GM12878 (cell line): ENCODE measurements at regions not wholly inside any gene's neighbourhood (a gene's known extent, or its start where the extent isn't known, plus 50 kb on each side); places are given as distances from the start of the nearest gene placed in this dataset.

Experiments used
- ATAC-seq: fragments of 200-7000 bp; cut with Tn5 transposase; 3 replicates; pipeline ENCODE4 v1.9.1; 2020; ENCODE audit warnings: mild to moderate bottlenecking, moderate library complexity
- BruUV-seq: library from RNA; stranded (reverse); fragments of 400-500 nt; replicated peaks from 2 replicates; lab custom pipeline; 2021; lab: Mats Ljungman, UMichigan
- CTCF ChIA-PET: fragments of 300-600 bp; sonication (Branson Sonifier 250); formaldehyde crosslinking; extraction: SDS; loops from one replicate; lab custom pipeline; 2021; ENCODE audit warnings: inconsistent platforms; lab: Yijun Ruan, JAX
- POLR2A ChIA-PET: fragments of 350-600 bp; formaldehyde crosslinking; extraction: SDS; loops from one replicate; lab custom pipeline; 2021; ENCODE audit warnings: inconsistent platforms; lab: Charles Lee
- RAD21 ChIA-PET: fragments of 300-600 bp; sonication (Branson Sonifier 250); formaldehyde crosslinking; loops from one replicate; lab custom pipeline; 2023; ENCODE audit warnings: antibody characterized with exemption; ENCODE audit not compliant: unreplicated experiment; lab: Charles Lee
- SMC1A ChIA-PET: fragments of 300-600 bp; sonication (Branson Sonifier 250); formaldehyde crosslinking; loops from one replicate; lab custom pipeline; 2023; ENCODE audit not compliant: unreplicated experiment, uncharacterized antibody; lab: Charles Lee
- DNase-seq: peaks from one replicate; pipeline ENCODE4 v3.0.0-alpha.2; 2011; ENCODE audit warnings: low read depth, low spot score
- FAIRE-seq: peaks from 3 replicates; lab custom pipeline; 2011; peaks lifted over from hg19 to GRCh38; lab: Jason Lieb, UNC
- H2AFZ ChIP-seq: 2 replicates; pipeline ENCODE4 v1.6.0; 2011; ENCODE audit warnings: low read depth, low read length, control low read depth; ENCODE audit not compliant: control insufficient read depth
- H3K27ac ChIP-seq: 2 replicates; pipeline ENCODE4 v1.5.1; 2011; ENCODE audit warnings: control low read depth; ENCODE audit not compliant: control insufficient read depth, insufficient read depth
- H3K27me3 ChIP-seq, 2 experiments: replicated peaks in 1 of 2; 2 replicates each; pipeline versions ENCODE4 v1.6.0 to v1.6.1; 2011; ENCODE audit warnings: low read length in 1 of 2; ENCODE audit not compliant: control insufficient read depth in 2 of 2, insufficient read depth in 2 of 2
- H3K36me3 ChIP-seq, 2 experiments: 2 replicates each; pipeline ENCODE4 v1.5.1; 2011; ENCODE audit warnings: low read length in 1 of 2; ENCODE audit not compliant: control insufficient read depth in 2 of 2, insufficient read depth in 2 of 2
- H3K4me1 ChIP-seq: 2 replicates; pipeline ENCODE4 v1.6.1; 2011; ENCODE audit warnings: mild to moderate bottlenecking, low read length, moderate library complexity, mixed read lengths; ENCODE audit not compliant: control insufficient read depth, insufficient read depth
- H3K4me2 ChIP-seq: 2 replicates; pipeline ENCODE4 v1.6.0; 2011; ENCODE audit warnings: control low read depth; ENCODE audit not compliant: control insufficient read depth, insufficient read depth
- H3K4me3 ChIP-seq: fragments of 200-600 bp; sonication (generic); 2 replicates; pipeline ENCODE4 v1.5.1; 2016
- H3K79me2 ChIP-seq: 2 replicates; pipeline ENCODE4 v1.6.0; 2011; ENCODE audit warnings: low read length; ENCODE audit not compliant: control insufficient read depth, insufficient read depth
- H3K9ac ChIP-seq: 2 replicates; pipeline ENCODE4 v1.8.0; 2011; ENCODE audit warnings: low read length, control low read depth, mixed read lengths; ENCODE audit not compliant: control insufficient read depth, insufficient read depth
- H3K9me3 ChIP-seq: replicated peaks from 3 replicates; pipeline ENCODE4 v1.5.1; 2011; ENCODE audit warnings: mild to moderate bottlenecking, low read length; ENCODE audit not compliant: control insufficient read depth, insufficient read depth
- H4K20me1 ChIP-seq: 2 replicates; pipeline ENCODE4 v1.6.0; 2011; ENCODE audit not compliant: control insufficient read depth, insufficient read depth
- ASH2L ChIP-seq: fragments of 300-600, 200-600 bp; sonication (generic); IDR thresholded peaks from 2 replicates; pipeline ENCODE4 v1.6.1; 2017; ENCODE audit warnings: low read depth, mild to moderate bottlenecking, borderline replicate concordance
- BHLHE40 ChIP-seq, 2 experiments: fragments of 450-650 bp in 1 of 2; IDR thresholded peaks; 2 replicates each; pipeline ENCODE4 v1.6.1; 2011 to 2017; ENCODE audit warnings: low read depth in 2 of 2, borderline replicate concordance in 1 of 2, improper control_type of control experiment in 1 of 2, low read length in 1 of 2, mild to moderate bottlenecking in 1 of 2
- HCFC1 ChIP-seq: fragments of 150-350 bp; IDR thresholded peaks from 2 replicates; pipeline ENCODE4 v1.6.1; 2014; ENCODE audit warnings: low read length
- JUNB ChIP-seq: IDR thresholded peaks from 2 replicates; pipeline ENCODE4 v1.6.1; 2016; ENCODE audit warnings: antibody characterized with exemption, mild to moderate bottlenecking
- RBBP5 ChIP-seq: fragments of 200-600 bp; sonication (generic); conservative IDR thresholded peaks from 2 replicates; pipeline ENCODE4 v1.6.1; 2016
- SPI1 ChIP-seq: IDR thresholded peaks from 2 replicates; pipeline ENCODE4 v1.6.1; 2011; ENCODE audit warnings: low read depth, mild to moderate bottlenecking, low read length, moderate library complexity, borderline replicate concordance; ENCODE audit not compliant: insufficient read depth
- WGBS: methylation state at CpG from one replicate; pipeline ENCODE4 v1.1.6; 2016; ENCODE audit warnings: low lambda C conversion rate; ENCODE audit not compliant: insufficient replicate concordance, insufficient coverage; ENCODE audit errors: missing lambda C conversion rate; 5-methylcytosine and 5-hydroxymethylcytosine counted together
- in situ Hi-C: fragments of 300-500 bp; cut with MboI; formaldehyde crosslinking; loops from 9 replicates; pipeline ENCODE4 v1.14.3; 2018; ENCODE audit warnings: mixed read lengths
- intact Hi-C: fragments of 100-400 bp; cut with micrococcal nuclease; formaldehyde crosslinking; loops from one replicate; pipeline ENCODE4 v1.14.2; 2022; ENCODE audit not compliant: unreplicated experiment
- TF ChIP-seq, protein P1 (sequence below): fragments of 450-650 bp; IDR thresholded peaks from 2 replicates; pipeline ENCODE4 v1.6.1; 2014; ENCODE audit warnings: mild to moderate bottlenecking
- TF ChIP-seq, protein P2 (sequence below): fragments of 450-650 bp; IDR thresholded peaks from 2 replicates; pipeline ENCODE4 v1.6.1; 2017; ENCODE audit warnings: mild to moderate bottlenecking, moderate library complexity
- TF ChIP-seq, protein P3 (sequence below): IDR thresholded peaks from 2 replicates; pipeline ENCODE4 v1.6.1; 2011; ENCODE audit warnings: mild to moderate bottlenecking, low read depth, low read length, moderate library complexity; ENCODE audit not compliant: insufficient replicate concordance
- TF ChIP-seq, protein P4 (sequence below): fragments of 450-650 bp; IDR thresholded peaks from 2 replicates; pipeline ENCODE4 v1.6.1; 2018; ENCODE audit warnings: borderline replicate concordance, mild to moderate bottlenecking; ENCODE audit not compliant: partially characterized antibody

DNA sequence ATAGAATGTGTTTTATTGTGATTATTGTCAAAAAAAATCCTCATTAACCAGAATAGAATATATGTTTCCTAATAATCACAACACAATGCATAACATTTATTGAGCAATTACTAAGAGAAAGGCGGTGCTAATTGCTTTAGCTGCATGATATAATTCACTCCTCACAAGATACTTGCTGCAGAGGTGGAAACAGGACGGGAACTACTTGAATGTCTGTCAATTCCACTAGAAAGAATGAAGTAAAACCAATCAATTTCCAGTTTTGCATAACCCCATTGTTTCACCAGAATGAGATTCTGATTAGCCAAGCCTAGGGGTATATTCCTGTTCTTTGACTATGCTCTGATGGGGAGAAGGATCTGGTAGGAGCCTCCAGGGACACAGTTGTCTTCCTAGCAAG, 239.1 kb upstream of the NRP1 start (continued):
- TF ChIP-seq BHLHE40 (IDR thresholded peaks at IDR 0.05; ENCODE audit: borderline replicate concordance in 1 of 2, low read depth in 2 of 2, low read length in 1 of 2) (no peak), HCFC1 (no peak), SPI1 (no peak)
- TF ChIP-seq, protein P1, sequence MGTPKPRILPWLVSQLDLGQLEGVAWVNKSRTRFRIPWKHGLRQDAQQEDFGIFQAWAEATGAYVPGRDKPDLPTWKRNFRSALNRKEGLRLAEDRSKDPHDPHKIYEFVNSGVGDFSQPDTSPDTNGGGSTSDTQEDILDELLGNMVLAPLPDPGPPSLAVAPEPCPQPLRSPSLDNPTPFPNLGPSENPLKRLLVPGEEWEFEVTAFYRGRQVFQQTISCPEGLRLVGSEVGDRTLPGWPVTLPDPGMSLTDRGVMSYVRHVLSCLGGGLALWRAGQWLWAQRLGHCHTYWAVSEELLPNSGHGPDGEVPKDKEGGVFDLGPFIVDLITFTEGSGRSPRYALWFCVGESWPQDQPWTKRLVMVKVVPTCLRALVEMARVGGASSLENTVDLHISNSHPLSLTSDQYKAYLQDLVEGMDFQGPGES: no peak

DNA sequence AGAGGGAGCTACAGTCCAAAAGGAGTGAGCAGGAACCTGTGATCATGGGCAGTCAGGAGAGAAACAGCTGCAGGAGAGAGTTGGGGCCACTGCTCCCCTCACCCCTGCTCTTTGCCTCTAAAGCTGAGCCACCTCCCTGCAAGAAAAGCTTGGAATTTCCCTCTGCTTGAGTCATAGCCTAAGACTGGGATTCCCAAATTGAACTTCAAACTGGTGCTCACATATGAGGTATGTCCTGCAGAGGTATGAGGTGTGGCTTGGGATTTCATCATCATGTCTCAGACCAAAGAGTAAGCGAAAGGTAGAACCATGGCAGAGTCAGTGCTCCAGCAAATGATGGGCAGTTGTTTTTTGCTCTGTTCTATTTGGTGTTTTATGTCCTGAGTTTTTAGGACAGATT, 237.1 kb upstream of the NRP1 start:
- H3K9me3 ChIP-seq: no peaks in the 10 kb centered on the region
- no peak overlapping the region for H3K27ac ChIP-seq
- no peak overlapping the region for H3K4me2 ChIP-seq
- in situ Hi-C loops: no loop called here
- ChIA-PET CTCF (interaction anchor here (1.2 kb wide), 1 partner anchor 13 kb away, joined by 3 read pairs; no protein-coding TSS in a partner anchor), SMC1A (interaction anchor here (1.5 kb wide), 1 partner anchor 75 kb away, joined by 3 read pairs; no protein-coding TSS in a partner anchor), RAD21 (interaction anchor here (1.2 kb wide), 1 partner anchor 13 kb away, joined by 3 read pairs; no protein-coding TSS in a partner anchor), POLR2A (interaction anchor here (0.6 kb wide), 1 partner anchor 45 kb away, joined by 5 read pairs; no protein-coding TSS in a partner anchor)
- FAIRE-seq (no peak), ATAC-seq (no peak), DNase-seq (no peak)
- no peaks in the 10 kb centered on the region for H3K79me2 ChIP-seq
- no peaks in the 10 kb centered on the region for H3K36me3 ChIP-seq
- TF ChIP-seq, protein P2, sequence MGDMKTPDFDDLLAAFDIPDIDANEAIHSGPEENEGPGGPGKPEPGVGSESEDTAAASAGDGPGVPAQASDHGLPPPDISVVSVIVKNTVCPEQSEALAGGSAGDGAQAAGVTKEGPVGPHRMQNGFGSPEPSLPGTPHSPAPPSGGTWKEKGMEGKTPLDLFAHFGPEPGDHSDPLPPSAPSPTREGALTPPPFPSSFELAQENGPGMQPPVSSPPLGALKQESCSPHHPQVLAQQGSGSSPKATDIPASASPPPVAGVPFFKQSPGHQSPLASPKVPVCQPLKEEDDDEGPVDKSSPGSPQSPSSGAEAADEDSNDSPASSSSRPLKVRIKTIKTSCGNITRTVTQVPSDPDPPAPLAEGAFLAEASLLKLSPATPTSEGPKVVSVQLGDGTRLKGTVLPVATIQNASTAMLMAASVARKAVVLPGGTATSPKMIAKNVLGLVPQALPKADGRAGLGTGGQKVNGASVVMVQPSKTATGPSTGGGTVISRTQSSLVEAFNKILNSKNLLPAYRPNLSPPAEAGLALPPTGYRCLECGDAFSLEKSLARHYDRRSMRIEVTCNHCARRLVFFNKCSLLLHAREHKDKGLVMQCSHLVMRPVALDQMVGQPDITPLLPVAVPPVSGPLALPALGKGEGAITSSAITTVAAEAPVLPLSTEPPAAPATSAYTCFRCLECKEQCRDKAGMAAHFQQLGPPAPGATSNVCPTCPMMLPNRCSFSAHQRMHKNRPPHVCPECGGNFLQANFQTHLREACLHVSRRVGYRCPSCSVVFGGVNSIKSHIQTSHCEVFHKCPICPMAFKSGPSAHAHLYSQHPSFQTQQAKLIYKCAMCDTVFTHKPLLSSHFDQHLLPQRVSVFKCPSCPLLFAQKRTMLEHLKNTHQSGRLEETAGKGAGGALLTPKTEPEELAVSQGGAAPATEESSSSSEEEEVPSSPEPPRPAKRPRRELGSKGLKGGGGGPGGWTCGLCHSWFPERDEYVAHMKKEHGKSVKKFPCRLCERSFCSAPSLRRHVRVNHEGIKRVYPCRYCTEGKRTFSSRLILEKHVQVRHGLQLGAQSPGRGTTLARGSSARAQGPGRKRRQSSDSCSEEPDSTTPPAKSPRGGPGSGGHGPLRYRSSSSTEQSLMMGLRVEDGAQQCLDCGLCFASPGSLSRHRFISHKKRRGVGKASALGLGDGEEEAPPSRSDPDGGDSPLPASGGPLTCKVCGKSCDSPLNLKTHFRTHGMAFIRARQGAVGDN: no peak
- TF ChIP-seq, protein P3, sequence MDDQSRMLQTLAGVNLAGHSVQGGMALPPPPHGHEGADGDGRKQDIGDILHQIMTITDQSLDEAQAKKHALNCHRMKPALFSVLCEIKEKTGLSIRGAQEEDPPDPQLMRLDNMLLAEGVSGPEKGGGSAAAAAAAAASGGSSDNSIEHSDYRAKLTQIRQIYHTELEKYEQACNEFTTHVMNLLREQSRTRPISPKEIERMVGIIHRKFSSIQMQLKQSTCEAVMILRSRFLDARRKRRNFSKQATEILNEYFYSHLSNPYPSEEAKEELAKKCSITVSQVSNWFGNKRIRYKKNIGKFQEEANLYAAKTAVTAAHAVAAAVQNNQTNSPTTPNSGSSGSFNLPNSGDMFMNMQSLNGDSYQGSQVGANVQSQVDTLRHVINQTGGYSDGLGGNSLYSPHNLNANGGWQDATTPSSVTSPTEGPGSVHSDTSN: no peak
- TF ChIP-seq, protein P4, sequence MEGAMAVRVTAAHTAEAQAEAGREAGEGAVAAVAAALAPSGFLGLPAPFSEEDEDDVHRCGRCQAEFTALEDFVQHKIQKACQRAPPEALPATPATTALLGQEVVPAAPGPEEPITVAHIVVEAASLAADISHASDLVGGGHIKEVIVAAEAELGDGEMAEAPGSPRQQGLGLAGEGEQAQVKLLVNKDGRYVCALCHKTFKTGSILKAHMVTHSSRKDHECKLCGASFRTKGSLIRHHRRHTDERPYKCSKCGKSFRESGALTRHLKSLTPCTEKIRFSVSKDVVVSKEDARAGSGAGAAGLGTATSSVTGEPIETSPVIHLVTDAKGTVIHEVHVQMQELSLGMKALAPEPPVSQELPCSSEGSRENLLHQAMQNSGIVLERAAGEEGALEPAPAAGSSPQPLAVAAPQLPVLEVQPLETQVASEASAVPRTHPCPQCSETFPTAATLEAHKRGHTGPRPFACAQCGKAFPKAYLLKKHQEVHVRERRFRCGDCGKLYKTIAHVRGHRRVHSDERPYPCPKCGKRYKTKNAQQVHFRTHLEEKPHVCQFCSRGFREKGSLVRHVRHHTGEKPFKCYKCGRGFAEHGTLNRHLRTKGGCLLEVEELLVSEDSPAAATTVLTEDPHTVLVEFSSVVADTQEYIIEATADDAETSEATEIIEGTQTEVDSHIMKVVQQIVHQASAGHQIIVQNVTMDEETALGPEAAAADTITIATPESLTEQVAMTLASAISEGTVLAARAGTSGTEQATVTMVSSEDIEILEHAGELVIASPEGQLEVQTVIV: no peak
- no peak for TF ChIP-seq JUNB
- no peak for TF ChIP-seq RBBP5
- no peak for TF ChIP-seq ASH2L
- no peak overlapping the region for H3K4me3 ChIP-seq
- H4K20me1 ChIP-seq: no peaks in the 10 kb centered on the region
- no peaks in the 10 kb centered on the region for H3K4me1 ChIP-seq
- no peak overlapping the region for H3K9ac ChIP-seq
- no peak overlapping the region for H2AFZ ChIP-seq
- no peaks in the 10 kb centered on the region for H3K27me3 ChIP-seq
- 0% methylated on average over 1 of the region's 1 CpG for WGBS
- intact Hi-C loops: no loop called here
- BruUV-seq: no TSS peak
